Astrocyte (in vitro differentiated cells and primary cell): ENCODE measurements at regions not wholly inside any gene's neighbourhood (a gene's known extent, or its start where the extent isn't known, plus 50 kb on each side); places are given as distances from the start of the nearest gene placed in this dataset.
"Not testable (repeated sequence)": the region's sequence is repeated elsewhere in the genome, so short reads cannot be mapped to it uniquely, and the experiment has no call there.

ENCODE experiments used
- DNase-seq: peaks from one replicate; pipeline ENCODE4 v3.0.0-alpha.2; 2010; ENCODE audit warnings: low read depth
- FAIRE-seq: peaks from 2 replicates; lab custom pipeline; 2011; peaks lifted over from hg19 to GRCh38; lab: Jason Lieb, UNC
- H2AFZ ChIP-seq: 2 replicates; pipeline ENCODE4 v1.6.0; 2012; ENCODE audit warnings: low read depth, low read length, inconsistent platforms
- H3K27ac ChIP-seq: 2 replicates; pipeline ENCODE4 v1.5.1; 2011; ENCODE audit warnings: low read depth, low read length, inconsistent platforms
- H3K27me3 ChIP-seq: 2 replicates; pipeline ENCODE4 v1.6.0; 2011; ENCODE audit warnings: low read length, inconsistent platforms; ENCODE audit not compliant: insufficient read depth
- H3K36me3 ChIP-seq: 2 replicates; pipeline ENCODE4 v1.5.1; 2011; ENCODE audit warnings: low read length, inconsistent platforms; ENCODE audit not compliant: insufficient read depth
- H3K4me1 ChIP-seq: 2 replicates; pipeline ENCODE4 v1.5.1; 2011; ENCODE audit warnings: low read length, inconsistent platforms; ENCODE audit not compliant: insufficient read depth
- H3K4me2 ChIP-seq: 2 replicates; pipeline ENCODE4 v1.6.0; 2012; ENCODE audit warnings: low read length, inconsistent platforms
- H3K4me3 ChIP-seq: 2 replicates; pipeline ENCODE4 v1.5.1; 2011; ENCODE audit warnings: low read depth, mild to moderate bottlenecking, low read length, inconsistent platforms; ENCODE audit not compliant: insufficient read depth
- H3K79me2 ChIP-seq: 2 replicates; pipeline ENCODE4 v1.6.0; 2012; ENCODE audit warnings: mild to moderate bottlenecking, low read length, inconsistent platforms; ENCODE audit not compliant: insufficient read depth
- H3K9ac ChIP-seq: 2 replicates; pipeline ENCODE4 v1.6.0; 2012; ENCODE audit warnings: mild to moderate bottlenecking, low read length, inconsistent platforms
- H3K9me3 ChIP-seq: 2 replicates; pipeline ENCODE4 v1.5.1; 2012; ENCODE audit warnings: low read depth, mild to moderate bottlenecking, low read length, inconsistent platforms; ENCODE audit not compliant: insufficient read depth
- H4K20me1 ChIP-seq: 2 replicates; pipeline ENCODE4 v1.6.0; 2012; ENCODE audit warnings: low read length, inconsistent platforms; ENCODE audit not compliant: insufficient read depth
- H3K27ac Mint-ChIP-seq: one replicate; pipeline ENCODE4 v1.8.0; 2021; ENCODE audit warnings: mild to moderate bottlenecking, mixed read lengths; ENCODE audit not compliant: unreplicated experiment
- H3K27me3 Mint-ChIP-seq: one replicate; pipeline ENCODE4 v1.8.0; 2021; ENCODE audit warnings: low read depth, mixed read lengths; ENCODE audit not compliant: unreplicated experiment
- H3K36me3 Mint-ChIP-seq: one replicate; pipeline ENCODE4 v1.8.0; 2021; ENCODE audit warnings: low read depth, mixed read lengths; ENCODE audit not compliant: unreplicated experiment
- H3K4me1 Mint-ChIP-seq: one replicate; pipeline ENCODE4 v1.8.0; 2021; ENCODE audit warnings: low read depth, mixed read lengths; ENCODE audit not compliant: unreplicated experiment
- H3K4me3 Mint-ChIP-seq: one replicate; pipeline ENCODE4 v1.8.0; 2021; ENCODE audit warnings: mild to moderate bottlenecking, moderate library complexity, mixed read lengths; ENCODE audit not compliant: unreplicated experiment
- H3K9me3 Mint-ChIP-seq: one replicate; pipeline ENCODE4 v1.8.0; 2021; ENCODE audit warnings: mild to moderate bottlenecking, mixed read lengths; ENCODE audit not compliant: unreplicated experiment
- EZH2 ChIP-seq: IDR thresholded peaks from 2 replicates; pipeline ENCODE4 v1.6.1; 2012; ENCODE audit warnings: mild to moderate bottlenecking, low read length, inconsistent platforms; ENCODE audit not compliant: insufficient read depth
- TF ChIP-seq, protein P1 (sequence below): IDR thresholded peaks from 2 replicates; pipeline ENCODE4 v1.5.1; 2011; ENCODE audit warnings: low read depth, mild to moderate bottlenecking, inconsistent platforms, low read length, moderate library complexity; ENCODE audit not compliant: insufficient read depth

DNA sequence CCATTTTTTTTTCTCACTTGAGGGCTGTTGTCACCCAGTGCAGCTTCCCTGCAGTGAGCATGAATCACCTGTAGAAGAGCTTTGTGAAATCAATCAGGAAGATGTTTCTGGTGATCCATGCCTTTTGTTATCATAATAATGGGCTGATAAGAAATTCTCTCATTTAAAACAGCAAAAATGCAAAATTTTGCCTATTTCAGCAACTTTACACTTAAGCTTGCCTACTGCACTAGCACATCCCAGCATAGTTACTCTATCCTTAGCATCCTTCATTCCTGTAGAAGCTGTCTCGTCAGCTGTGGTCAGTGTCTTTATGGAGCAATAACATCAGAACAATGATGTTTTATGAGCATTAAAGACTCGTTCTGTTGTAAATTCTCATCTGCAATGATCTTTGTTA lies 178.6 kb upstream of the ZNF804A start:
- H2AFZ ChIP-seq: no peak overlapping the region
- Mint-ChIP-seq H3K4me1 (peaks cover 4% of the 10 kb centered on the region), H3K27ac (no peak overlapping the region), H3K36me3 (no peaks in the 10 kb centered on the region), H3K4me3 (no peak overlapping the region), H3K27me3 (no peaks in the 10 kb centered on the region), H3K9me3 (no peaks in the 10 kb centered on the region)
- no peak overlapping the region for H3K4me3 ChIP-seq
- no peak for FAIRE-seq
- no peaks in the 10 kb centered on the region for H3K36me3 ChIP-seq
- DNase-seq: no peak
- H4K20me1 ChIP-seq: no peaks in the 10 kb centered on the region
- no peak overlapping the region for H3K4me2 ChIP-seq
- TF ChIP-seq, protein P1, sequence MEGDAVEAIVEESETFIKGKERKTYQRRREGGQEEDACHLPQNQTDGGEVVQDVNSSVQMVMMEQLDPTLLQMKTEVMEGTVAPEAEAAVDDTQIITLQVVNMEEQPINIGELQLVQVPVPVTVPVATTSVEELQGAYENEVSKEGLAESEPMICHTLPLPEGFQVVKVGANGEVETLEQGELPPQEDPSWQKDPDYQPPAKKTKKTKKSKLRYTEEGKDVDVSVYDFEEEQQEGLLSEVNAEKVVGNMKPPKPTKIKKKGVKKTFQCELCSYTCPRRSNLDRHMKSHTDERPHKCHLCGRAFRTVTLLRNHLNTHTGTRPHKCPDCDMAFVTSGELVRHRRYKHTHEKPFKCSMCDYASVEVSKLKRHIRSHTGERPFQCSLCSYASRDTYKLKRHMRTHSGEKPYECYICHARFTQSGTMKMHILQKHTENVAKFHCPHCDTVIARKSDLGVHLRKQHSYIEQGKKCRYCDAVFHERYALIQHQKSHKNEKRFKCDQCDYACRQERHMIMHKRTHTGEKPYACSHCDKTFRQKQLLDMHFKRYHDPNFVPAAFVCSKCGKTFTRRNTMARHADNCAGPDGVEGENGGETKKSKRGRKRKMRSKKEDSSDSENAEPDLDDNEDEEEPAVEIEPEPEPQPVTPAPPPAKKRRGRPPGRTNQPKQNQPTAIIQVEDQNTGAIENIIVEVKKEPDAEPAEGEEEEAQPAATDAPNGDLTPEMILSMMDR: no peak
- TF ChIP-seq EZH2: no peak
- H3K79me2 ChIP-seq: no peaks in the 10 kb centered on the region
- no peaks in the 10 kb centered on the region for H3K27me3 ChIP-seq
- H3K4me1 ChIP-seq: no peaks in the 10 kb centered on the region
- no peak overlapping the region for H3K27ac ChIP-seq
- no peaks in the 10 kb centered on the region for H3K9me3 ChIP-seq
- H3K9ac ChIP-seq: no peak overlapping the region

DNA sequence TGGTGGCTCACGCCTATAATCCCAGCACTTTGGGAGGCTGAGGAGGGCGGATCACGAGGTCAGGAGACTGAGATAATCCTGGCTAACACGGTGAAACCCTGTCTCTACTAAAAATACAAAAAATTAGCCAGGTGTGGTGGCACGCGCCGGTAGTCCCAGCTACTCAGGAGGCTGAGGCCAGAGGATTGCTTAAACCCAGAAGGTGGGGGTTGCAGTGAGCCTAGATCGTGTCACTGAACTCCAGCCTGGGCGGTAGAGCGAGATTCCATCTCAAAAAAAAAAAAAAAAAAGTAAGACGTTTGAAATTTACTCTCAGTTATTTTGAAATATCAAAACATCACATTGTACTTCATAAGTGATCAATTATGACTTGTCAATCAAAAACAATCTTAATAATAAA lies 176.9 kb upstream of the ZNF804A start:
- H3K4me1 Mint-ChIP-seq, FAIRE-seq, H3K27me3 ChIP-seq, H3K4me2 ChIP-seq, H2AFZ ChIP-seq, H4K20me1 ChIP-seq, H3K36me3 Mint-ChIP-seq, H3K79me2 ChIP-seq, H3K9me3 Mint-ChIP-seq, H3K27ac ChIP-seq, H3K4me3 Mint-ChIP-seq, DNase-seq, H3K9ac ChIP-seq, H3K27ac Mint-ChIP-seq, H3K9me3 ChIP-seq, H3K4me1 ChIP-seq, H3K4me3 ChIP-seq, H3K27me3 Mint-ChIP-seq, H3K36me3 ChIP-seq: not testable (repeated sequence)

DNA sequence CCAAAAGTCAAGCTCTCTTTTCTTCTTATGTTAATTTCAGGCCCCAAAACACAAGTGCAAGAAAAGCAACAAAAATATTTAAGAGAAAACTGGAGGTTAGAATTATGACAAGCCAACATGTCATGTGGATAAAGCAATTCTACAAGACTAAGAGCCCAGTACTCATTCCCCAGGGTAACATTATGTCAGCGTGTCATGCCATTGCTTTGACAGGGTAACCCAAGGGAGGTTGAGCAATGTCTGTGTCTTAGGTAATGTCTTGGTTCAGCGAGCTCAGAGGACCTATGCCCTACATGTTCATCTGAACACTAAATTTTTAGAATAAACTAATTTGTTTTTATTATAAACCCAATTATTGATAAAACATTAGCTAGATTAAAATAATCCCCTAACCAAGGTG lies 173.2 kb upstream of the ZNF804A start:
- no peak overlapping the region for H3K4me3 Mint-ChIP-seq
- no peak for DNase-seq
- H3K79me2 ChIP-seq: no peaks in the 10 kb centered on the region
- FAIRE-seq: no peak
- no peak overlapping the region for H3K27ac Mint-ChIP-seq
- H3K27me3 ChIP-seq: no peaks in the 10 kb centered on the region
- H3K9me3 ChIP-seq: no peaks in the 10 kb centered on the region
- H3K4me3 ChIP-seq: no peak overlapping the region
- no peak overlapping the region for H3K9ac ChIP-seq
- no peaks in the 10 kb centered on the region for H3K9me3 Mint-ChIP-seq
- H3K27ac ChIP-seq: no peak overlapping the region
- no peaks in the 10 kb centered on the region for H3K27me3 Mint-ChIP-seq
- no peaks in the 10 kb centered on the region for H4K20me1 ChIP-seq
- peaks cover 4% of the 10 kb centered on the region for H3K4me1 Mint-ChIP-seq
- H3K4me2 ChIP-seq: no peak overlapping the region
- H3K36me3 ChIP-seq: no peaks in the 10 kb centered on the region
- H2AFZ ChIP-seq: no peak overlapping the region
- no peaks in the 10 kb centered on the region for H3K36me3 Mint-ChIP-seq
- H3K4me1 ChIP-seq: no peaks in the 10 kb centered on the region
- no peak for TF ChIP-seq EZH2
- TF ChIP-seq, protein P1: no peak
